ENCODE measurements at regions not wholly inside any gene's neighbourhood (a gene's known extent, or its start where the extent isn't known, plus 50 kb on each side); places are given as distances from the start of the nearest gene placed in this dataset.
A peak's percentile ranks its signal among the peaks of the same experiment; 100 is the strongest.

GRCh38 chr2:74735009-74735408, 81.0 kb downstream of the SEMA4F start:
- DNase-seq (ENCODE audit: low spot score): no peak

GRCh38 chr2:74735564-74735963, 81.5 kb downstream of the SEMA4F start:
- DNase-seq (ENCODE audit: low spot score): no peak

GRCh38 chr2:74736589-74736988, 82.5 kb downstream of the SEMA4F start:
- DNase-seq (ENCODE audit: low spot score): no peak

GRCh38 chr2:74738586-74738985, 84.5 kb downstream of the SEMA4F start:
- no peak for DNase-seq (ENCODE audit: low spot score)

GRCh38 chr2:74739129-74739528, 85.1 kb downstream of the SEMA4F start:
- DNase-seq (ENCODE audit: low spot score): no peak

GRCh38 chr2:74739733-74740241, 85.7 kb downstream of the SEMA4F start:
- no peak for DNase-seq (ENCODE audit: low spot score)

GRCh38 chr2:74740395-74740740, 86.3 kb downstream of the SEMA4F start:
- DNase-seq (ENCODE audit: low spot score): no peak

- peak; percentile 96 for DNase-seq (ENCODE audit: low spot score)
Measured at GRCh38 chr2:74740741-74741431, 86.8 kb downstream of the SEMA4F start.

GRCh38 chr2:74741629-74742028, 87.6 kb downstream of the SEMA4F start:
- DNase-seq (ENCODE audit: low spot score): no peak

GRCh38 chr2:74742471-74742870, 88.4 kb downstream of the SEMA4F start:
- DNase-seq (ENCODE audit: low spot score): no peak

- DNase-seq (ENCODE audit: low spot score): no peak
Measured at GRCh38 chr2:74743039-74743438, 89.0 kb downstream of the SEMA4F start.

- no peak for DNase-seq (ENCODE audit: low spot score)
Measured at GRCh38 chr2:74743778-74744177, 89.7 kb downstream of the SEMA4F start.

GRCh38 chr2:74744731-74745515, 89.0 kb upstream of the HK2 start:
- DNase-seq (ENCODE audit: low spot score): no peak

- DNase-seq (ENCODE audit: low spot score): no peak
Measured at GRCh38 chr2:74745766-74746165, 88.2 kb upstream of the HK2 start.

- DNase-seq (ENCODE audit: low spot score): no peak
Measured at GRCh38 chr2:74746480-74746879, 87.4 kb upstream of the HK2 start.

GRCh38 chr2:74747411-74748080, 86.4 kb upstream of the HK2 start:
- DNase-seq (ENCODE audit: low spot score): peak; percentile 93

GRCh38 chr2:74748665-74749064, 85.3 kb upstream of the HK2 start:
- DNase-seq (ENCODE audit: low spot score): no peak

GRCh38 chr2:74749432-74749831, 84.5 kb upstream of the HK2 start:
- DNase-seq (ENCODE audit: low spot score): no peak

- DNase-seq (ENCODE audit: low spot score): no peak
Measured at GRCh38 chr2:74751981-74752851, 81.7 kb upstream of the HK2 start.

- DNase-seq (ENCODE audit: low spot score): no peak
Measured at GRCh38 chr2:74755386-74755785, 78.5 kb upstream of the HK2 start.

- no peak for DNase-seq (ENCODE audit: low spot score)
Measured at GRCh38 chr2:74756356-74756890, 77.5 kb upstream of the HK2 start.

GRCh38 chr2:74759986-74760385, 73.9 kb upstream of the HK2 start:
- DNase-seq (ENCODE audit: low spot score): no peak
